Astrocyte of the spinal cord (primary cell): ENCODE measurements at regions not wholly inside any gene's neighbourhood (a gene's known extent, or its start where the extent isn't known, plus 50 kb on each side); places are given as distances from the start of the nearest gene placed in this dataset.

Experiments used
- DNase-seq: peaks from one replicate; pipeline ENCODE4 v3.0.0; 2011; ENCODE audit warnings: low read depth, low spot score
- H3K4me3 ChIP-seq: 2 replicates; pipeline ENCODE4 v1.5.1; 2011; ENCODE audit warnings: low read depth, mild to moderate bottlenecking, low read length, moderate library complexity
- CTCF ChIP-seq: IDR thresholded peaks from 2 replicates; pipeline ENCODE4 v1.5.1; 2012; ENCODE audit warnings: low read depth, mild to moderate bottlenecking, low read length, inconsistent platforms
- in situ Hi-C: cut with HindIII; loops from 2 replicates; pipeline ENCODE4 v1.10.0; 2017; ENCODE audit warnings: low sequenced_read_pairs

DNA sequence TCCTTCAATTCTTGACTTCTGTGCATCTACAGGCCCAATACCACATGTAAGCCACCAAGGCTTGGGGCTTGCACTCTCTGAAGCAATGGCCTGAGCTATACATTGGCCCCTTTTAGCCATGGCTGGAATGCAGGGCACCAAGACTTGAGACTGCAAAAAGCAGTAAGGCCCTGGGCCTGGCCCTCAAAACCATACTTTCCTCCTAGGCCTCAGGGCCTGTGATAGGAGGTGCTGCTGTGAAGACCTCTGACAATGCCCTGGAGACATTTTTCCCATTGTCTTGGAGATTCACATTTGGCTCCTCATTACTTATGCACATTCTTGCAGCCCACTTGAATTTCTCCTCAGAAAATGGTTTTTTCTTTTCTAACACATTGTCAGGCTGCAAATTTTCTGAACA, 68.5 kb upstream of the FSTL5 start:
- TF ChIP-seq CTCF: no peak
- DNase-seq: no peak
- in situ Hi-C loops: no loop called here
- no peak overlapping the region for H3K4me3 ChIP-seq

DNA sequence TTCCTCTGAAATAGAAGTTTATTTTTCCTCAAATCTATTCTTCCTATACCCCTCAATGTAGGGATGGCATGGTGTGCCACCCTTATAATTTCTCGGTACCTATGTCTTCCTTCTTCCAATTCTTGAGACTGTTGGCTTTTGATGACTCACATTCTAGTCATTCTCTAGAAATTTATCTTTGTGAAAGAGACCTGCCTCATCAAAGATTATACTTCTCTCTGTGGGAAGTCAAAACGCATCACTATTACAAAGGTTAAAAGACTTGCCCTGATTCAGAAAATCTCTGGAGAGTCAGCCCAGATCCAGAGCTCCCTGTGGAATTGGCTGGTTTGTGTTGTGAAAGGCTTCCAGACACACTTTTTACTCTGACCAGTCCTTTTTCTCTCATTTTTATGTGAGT, 65.9 kb upstream of the FSTL5 start:
- TF ChIP-seq CTCF: no peak
- H3K4me3 ChIP-seq: no peak overlapping the region
- in situ Hi-C loops: no loop called here
- DNase-seq: peak; percentile 3

GRCh38 chr4:162221148-162221547, 57.3 kb upstream of the FSTL5 start:
- H3K4me3 ChIP-seq: no peak overlapping the region
- in situ Hi-C loops: no loop called here
- DNase-seq: no peak
- no peak for TF ChIP-seq CTCF
